Raji (cell line): ENCODE measurements at regions not wholly inside any gene's neighbourhood (a gene's known extent, or its start where the extent isn't known, plus 50 kb on each side); places are given as distances from the start of the nearest gene placed in this dataset.

Experiments
- POLR2A ChIP-seq: IDR thresholded peaks from 2 replicates; pipeline ENCODE4 v1.6.1; 2011; ENCODE audit warnings: low read depth, low read length, control low read depth; ENCODE audit not compliant: insufficient read depth

DNA sequence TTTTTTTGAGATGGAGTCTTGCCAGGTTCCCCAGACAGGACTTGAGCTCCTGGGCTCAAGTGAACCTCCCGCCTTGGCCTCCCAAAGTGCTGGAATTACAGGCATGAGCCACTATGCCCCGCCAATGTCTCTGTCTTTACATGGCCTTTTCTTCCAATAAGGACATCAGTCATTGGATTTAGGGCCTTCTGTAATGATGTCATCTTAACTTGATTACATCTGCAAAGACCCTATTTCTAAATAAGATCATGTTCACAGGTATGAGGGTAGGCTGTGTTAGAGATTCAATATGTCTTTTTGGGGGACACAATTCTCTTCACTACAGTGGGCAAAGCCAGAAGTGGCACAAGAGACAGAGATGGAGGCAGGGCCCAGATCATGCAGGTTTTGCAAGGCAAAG, 68.1 kb downstream of the PMAIP1 start:
- TF ChIP-seq POLR2A: no peak

DNA sequence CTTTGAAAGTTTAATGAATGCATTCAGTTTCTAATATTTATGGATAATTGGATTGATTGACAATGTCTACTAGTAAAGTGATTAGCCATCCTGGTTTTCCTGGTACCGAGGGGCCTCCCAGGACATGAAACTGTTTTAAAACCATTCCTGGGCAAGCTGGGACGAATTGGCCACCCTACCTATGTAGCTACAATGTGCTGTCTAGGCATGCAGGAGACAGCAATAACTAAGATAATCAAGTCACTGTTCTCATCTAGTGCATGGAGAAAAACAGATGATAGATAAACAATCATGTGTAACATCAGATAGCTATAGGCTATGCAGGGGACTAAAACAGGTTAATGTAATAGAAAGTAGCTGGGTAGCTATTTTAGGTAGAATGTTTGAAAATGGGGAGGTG, 67.1 kb downstream of the PMAIP1 start:
- TF ChIP-seq POLR2A: no peak

DNA sequence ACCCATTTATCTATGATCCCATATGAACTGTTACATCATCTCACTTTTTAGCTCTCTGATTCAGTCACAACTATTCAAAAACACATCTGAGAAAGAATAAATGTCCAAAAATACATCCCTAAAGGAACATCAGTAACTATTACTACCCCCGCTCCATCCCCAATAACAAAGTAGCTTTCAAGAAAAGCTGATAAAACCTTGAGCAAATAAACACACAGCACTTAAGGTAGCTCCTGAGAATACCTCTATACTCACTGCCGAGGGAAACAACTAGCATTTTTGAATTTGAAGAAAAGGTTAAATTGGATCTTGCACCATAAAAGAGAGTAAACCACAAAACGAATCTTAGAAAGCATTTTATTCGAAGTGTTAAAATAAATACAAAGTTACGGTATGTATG, 63.4 kb downstream of the PMAIP1 start:
- no peak for TF ChIP-seq POLR2A

DNA sequence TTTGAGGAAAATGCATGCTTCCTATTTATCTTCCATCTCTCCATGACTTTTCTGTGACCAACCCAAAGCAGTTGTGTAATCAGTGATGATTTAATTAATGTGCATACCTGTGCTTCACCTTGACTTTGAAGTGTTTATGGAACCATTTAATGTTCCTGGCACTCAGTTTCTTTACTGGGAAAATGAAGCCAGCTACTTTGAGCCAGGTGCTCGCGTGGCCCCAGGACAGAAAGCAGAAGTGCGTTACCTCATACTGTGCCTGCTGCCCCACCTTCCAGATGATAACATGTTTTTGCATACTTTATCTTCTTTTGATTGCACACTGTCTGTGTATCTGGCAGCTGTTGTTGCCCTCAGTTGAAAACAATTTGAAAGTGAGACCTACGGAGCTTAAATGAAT, 61.3 kb downstream of the PMAIP1 start:
- peak; percentile 53; the same call in 1 of the 2 replicates for TF ChIP-seq POLR2A

DNA sequence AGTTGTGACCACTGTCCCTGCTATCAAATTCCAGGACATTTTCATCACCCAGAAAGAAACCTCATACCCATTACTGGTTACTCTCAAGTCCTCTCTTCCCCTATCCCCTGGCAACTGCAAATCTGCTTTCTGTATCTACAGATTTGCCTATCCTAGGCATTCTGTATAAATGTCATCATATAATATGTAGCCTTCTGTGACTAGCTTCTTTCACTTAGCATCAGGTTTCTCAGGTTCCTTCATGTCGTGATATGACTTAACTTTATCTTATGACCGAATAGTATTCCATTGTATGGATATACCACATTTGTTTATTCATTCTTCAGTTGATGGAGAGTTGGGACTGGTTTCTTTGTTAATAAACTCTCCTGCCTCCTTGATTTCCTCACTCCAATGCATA, 60.5 kb downstream of the PMAIP1 start:
- no peak for TF ChIP-seq POLR2A

DNA sequence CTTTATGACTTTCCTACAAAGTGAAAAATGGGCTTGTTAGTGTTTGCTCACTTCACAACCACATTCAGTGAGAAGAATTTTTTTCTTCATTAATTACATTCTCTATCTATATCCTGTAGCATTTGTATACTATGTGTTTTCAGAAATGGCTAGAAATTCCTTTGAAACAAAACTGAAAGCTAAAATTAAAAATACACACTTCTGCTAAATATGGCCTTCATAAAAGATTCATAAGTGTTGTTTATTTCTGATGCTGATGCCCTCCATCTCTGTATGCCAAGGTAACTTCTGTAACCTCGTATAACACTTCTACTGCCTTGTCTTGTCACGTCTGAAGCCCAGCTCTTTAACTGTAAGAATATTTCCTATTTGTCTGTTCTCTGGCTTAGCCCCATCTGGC, 59.8 kb downstream of the PMAIP1 start:
- no peak for TF ChIP-seq POLR2A

DNA sequence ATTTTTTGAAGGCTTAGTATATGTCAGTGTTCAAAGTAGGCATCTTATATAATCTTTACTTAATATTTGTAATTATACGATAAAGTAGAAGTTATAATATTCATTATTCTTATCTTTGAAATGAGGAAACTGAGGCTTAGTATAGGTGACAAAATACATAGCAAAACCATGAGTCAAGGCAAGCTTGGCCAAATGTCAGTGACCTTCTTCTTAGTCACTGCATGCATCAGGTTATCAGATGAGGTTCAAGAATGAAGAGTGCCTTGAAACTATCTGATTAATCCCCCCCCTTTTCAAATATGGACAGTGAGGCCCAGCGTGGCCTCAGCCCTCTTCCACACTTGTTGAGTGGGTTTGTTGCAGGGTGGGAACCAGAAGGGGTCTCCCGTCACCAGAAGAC, 59.3 kb downstream of the PMAIP1 start:
- no peak for TF ChIP-seq POLR2A

DNA sequence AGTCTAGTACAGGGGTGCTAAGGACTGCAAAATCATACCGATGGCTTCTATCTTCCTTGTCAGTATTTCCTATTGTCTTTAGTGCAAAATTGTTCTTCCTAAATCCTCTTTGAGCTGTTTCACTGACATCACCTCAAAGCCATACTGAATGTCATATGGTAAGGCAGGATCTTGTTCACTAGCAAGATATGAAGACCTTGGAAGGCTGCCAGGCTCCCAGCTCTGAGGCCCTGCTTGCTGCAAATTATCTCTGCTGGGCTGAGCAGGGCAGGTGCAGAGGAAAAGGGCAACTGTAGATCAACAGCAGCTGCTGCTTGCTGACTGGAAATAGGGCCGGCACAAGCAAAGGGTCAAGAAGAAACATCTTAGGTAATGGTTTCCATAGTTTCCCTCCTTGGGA, 58.2 kb downstream of the PMAIP1 start:
- TF ChIP-seq POLR2A: peak; percentile 32; the same call in 1 of the 2 replicates

DNA sequence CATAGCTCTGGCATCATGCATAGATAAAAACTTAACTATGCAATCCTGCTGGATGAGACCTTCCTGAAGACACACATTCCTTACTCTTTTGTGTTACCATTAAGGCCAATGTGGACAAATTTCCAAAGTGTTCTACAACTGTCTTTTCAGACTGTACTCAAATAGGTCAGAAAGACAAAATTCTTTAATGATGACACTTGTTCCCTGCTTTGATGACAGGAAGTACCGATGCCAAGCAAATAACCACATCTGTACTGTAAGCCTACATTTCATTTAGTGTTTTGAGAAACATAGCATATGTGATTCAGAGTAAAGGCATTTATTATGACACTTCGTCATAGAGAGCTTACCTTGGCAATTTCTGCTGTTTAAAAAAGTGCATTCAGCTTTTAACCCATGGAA, 55.0 kb downstream of the PMAIP1 start:
- TF ChIP-seq POLR2A: no peak

DNA sequence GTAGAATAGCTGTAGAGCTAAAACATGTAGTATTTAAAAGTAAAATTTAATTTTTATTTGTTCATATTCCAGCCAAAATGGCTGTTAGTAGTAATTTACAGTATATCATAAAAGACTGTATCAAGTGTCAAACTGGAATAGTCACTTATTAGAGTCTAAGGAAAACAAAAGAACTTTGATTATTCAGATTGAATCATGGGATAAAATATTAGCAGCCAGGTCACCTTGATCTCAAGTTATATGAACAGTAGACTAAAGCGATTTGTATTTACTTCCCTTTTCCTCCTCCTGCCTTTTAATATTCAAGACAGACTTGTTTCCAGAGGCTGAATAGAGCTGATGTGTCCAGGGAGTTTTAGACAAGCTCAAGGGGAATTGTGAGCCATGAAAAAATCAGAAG, 54.4 kb downstream of the PMAIP1 start:
- no peak for TF ChIP-seq POLR2A
